Tibial nerve (tissue), 4 donors: ENCODE measurements at regions not wholly inside any gene's neighbourhood (a gene's known extent, or its start where the extent isn't known, plus 50 kb on each side); places are given as distances from the start of the nearest gene placed in this dataset.

Experiments
- DNase-seq, 2 donors: peaks; one replicate each; pipeline ENCODE4 v3.0.0-alpha.2; 2019; ENCODE audit warnings: low spot score in 2 of 2
- H3K27ac ChIP-seq, 4 donors: fragments of 200-600 bp; sonication (generic) in 3 of 4; one replicate each; pipeline ENCODE4 v1.5.1; 2017 to 2019; ENCODE audit warnings: mild to moderate bottlenecking in 1 of 4
- H3K27me3 ChIP-seq, 2 donors: fragments of 200-600 bp; sonication (generic) in 1 of 2; one replicate each; pipeline versions ENCODE4 v1.5.1 to v1.6.0; 2017 to 2019
- H3K36me3 ChIP-seq, 3 donors: fragments of 200-600 bp; sonication (generic); one replicate each; pipeline ENCODE4 v1.5.1; 2018 to 2019
- H3K4me1 ChIP-seq, 4 donors: fragments of 200-600 bp; sonication (generic) in 3 of 4; one replicate each; pipeline ENCODE4 v1.5.1; 2017 to 2019
- H3K4me3 ChIP-seq, 4 donors: fragments of 200-600 bp; sonication (generic) in 3 of 4; one replicate each; pipeline ENCODE4 v1.5.1; 2017 to 2019; ENCODE audit warnings: mild to moderate bottlenecking in 1 of 4, moderate library complexity in 1 of 4
- H3K9me3 ChIP-seq, 4 donors: fragments of 200-600 bp; sonication (generic) in 3 of 4; one replicate each; pipeline ENCODE4 v1.5.1; 2017 to 2019
- EP300 ChIP-seq, 2 donors: sonication (generic); formaldehyde crosslinking; IDR thresholded peaks; one replicate each; pipeline ENCODE4 v1.6.1; 2017; ENCODE audit warnings: antibody characterized with exemption in 2 of 2, mild to moderate bottlenecking in 1 of 2
- POLR2A ChIP-seq, 2 donors: fragments of 450-650 bp; IDR thresholded peaks; one replicate each; pipeline ENCODE4 v1.6.1; 2017; ENCODE audit warnings: antibody characterized with exemption in 2 of 2, mild to moderate bottlenecking in 2 of 2, moderate library complexity in 2 of 2
- WGBS, 2 donors: methylation state at CpG; one replicate each; pipeline ENCODE4 v1.1.5; 2018; 5-methylcytosine and 5-hydroxymethylcytosine counted together
- TF ChIP-seq, protein P1 (sequence below), 5 experiments: fragments of 200-600 bp in 3 of 5; fragments of 450-650 bp in 2 of 5; sonication (generic) in 3 of 5; IDR thresholded peaks; one replicate each; pipeline ENCODE4 v1.5.1; 2016 to 2019; ENCODE audit warnings: antibody characterized with exemption in 5 of 5, mild to moderate bottlenecking in 3 of 5, moderate library complexity in 2 of 5

GRCh38 chr2:111704246-111704645, 179.7 kb downstream of the ANAPC1 start:
- H3K4me3 ChIP-seq: no peak overlapping the region
- H3K27me3 ChIP-seq: no peaks in the 10 kb centered on the region
- no peak for TF ChIP-seq EP300 (IDR thresholded peaks at IDR 0.05)
- TF ChIP-seq, protein P1, sequence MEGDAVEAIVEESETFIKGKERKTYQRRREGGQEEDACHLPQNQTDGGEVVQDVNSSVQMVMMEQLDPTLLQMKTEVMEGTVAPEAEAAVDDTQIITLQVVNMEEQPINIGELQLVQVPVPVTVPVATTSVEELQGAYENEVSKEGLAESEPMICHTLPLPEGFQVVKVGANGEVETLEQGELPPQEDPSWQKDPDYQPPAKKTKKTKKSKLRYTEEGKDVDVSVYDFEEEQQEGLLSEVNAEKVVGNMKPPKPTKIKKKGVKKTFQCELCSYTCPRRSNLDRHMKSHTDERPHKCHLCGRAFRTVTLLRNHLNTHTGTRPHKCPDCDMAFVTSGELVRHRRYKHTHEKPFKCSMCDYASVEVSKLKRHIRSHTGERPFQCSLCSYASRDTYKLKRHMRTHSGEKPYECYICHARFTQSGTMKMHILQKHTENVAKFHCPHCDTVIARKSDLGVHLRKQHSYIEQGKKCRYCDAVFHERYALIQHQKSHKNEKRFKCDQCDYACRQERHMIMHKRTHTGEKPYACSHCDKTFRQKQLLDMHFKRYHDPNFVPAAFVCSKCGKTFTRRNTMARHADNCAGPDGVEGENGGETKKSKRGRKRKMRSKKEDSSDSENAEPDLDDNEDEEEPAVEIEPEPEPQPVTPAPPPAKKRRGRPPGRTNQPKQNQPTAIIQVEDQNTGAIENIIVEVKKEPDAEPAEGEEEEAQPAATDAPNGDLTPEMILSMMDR (IDR thresholded peaks at IDR 0.05): no peak
- no peak for TF ChIP-seq POLR2A (IDR thresholded peaks at IDR 0.05)
- H3K4me1 ChIP-seq: peaks cover 0 to 31% (median 6%) of the 10 kb centered on the region in 4 donors
- no peaks in the 10 kb centered on the region for H3K9me3 ChIP-seq
- no peak for DNase-seq
- WGBS, 2 donors: 88 to 89% methylated on average over 5 to 6 of the region's 6 CpGs
- no peak overlapping the region for H3K27ac ChIP-seq
- H3K36me3 ChIP-seq: no peaks in the 10 kb centered on the region

GRCh38 chr2:111705239-111705638, 178.8 kb downstream of the ANAPC1 start:
- TF ChIP-seq POLR2A (IDR thresholded peaks at IDR 0.05) (no peak), EP300 (IDR thresholded peaks at IDR 0.05) (no peak)
- TF ChIP-seq, protein P1 (IDR thresholded peaks at IDR 0.05): no peak
- DNase-seq: no peak
- 82 to 85% methylated on average over 7 of the region's 7 CpGs for WGBS, 2 donors
- Histone ChIP-seq H3K36me3 (no peaks in the 10 kb centered on the region), H3K27me3 (no peaks in the 10 kb centered on the region), H3K4me1 (peaks cover 0 to 27% (median 6%) of the 10 kb centered on the region in 4 donors), H3K27ac (no peak overlapping the region), H3K9me3 (no peaks in the 10 kb centered on the region), H3K4me3 (no peak overlapping the region)

DNA sequence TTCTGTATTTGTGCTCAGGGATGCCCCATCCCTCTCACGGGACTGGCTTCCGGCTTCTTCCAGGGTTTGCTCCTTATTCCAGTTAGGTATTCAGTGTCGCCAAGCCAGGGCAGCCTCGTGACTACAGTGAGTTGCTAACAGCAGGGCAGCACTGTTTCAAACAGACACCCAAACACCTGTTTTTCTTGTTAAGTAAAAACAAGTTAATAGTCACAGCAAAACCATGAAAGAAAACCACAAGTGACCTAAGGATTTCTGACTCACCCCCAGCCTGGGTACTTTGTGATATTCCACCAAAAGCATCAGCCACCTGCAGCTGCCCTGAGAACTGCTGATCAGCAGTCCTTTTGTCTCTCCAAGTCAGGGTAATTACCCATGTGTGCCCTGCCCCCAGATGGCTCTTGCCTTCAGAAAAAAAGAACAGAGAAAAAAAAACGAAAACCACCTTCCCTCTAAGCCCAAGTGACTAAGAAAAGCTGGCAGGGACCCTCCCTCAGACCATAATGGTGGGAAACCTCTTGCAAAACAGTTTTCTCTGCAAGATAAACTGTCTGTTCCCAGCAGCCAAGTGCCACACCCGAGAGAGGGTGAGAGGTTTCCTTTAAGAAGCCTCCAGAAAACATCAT, 178.2 kb downstream of the ANAPC1 start:
- peak in 1 of 2 donors; percentile 30 for TF ChIP-seq EP300 (IDR thresholded peaks at IDR 0.05)
- no peak for TF ChIP-seq POLR2A (IDR thresholded peaks at IDR 0.05)
- TF ChIP-seq, protein P1 (IDR thresholded peaks at IDR 0.05): no peak
- no peak overlapping the region for H3K27ac ChIP-seq
- 61 to 68% methylated on average over 6 of the region's 6 CpGs for WGBS, 2 donors

DNA sequence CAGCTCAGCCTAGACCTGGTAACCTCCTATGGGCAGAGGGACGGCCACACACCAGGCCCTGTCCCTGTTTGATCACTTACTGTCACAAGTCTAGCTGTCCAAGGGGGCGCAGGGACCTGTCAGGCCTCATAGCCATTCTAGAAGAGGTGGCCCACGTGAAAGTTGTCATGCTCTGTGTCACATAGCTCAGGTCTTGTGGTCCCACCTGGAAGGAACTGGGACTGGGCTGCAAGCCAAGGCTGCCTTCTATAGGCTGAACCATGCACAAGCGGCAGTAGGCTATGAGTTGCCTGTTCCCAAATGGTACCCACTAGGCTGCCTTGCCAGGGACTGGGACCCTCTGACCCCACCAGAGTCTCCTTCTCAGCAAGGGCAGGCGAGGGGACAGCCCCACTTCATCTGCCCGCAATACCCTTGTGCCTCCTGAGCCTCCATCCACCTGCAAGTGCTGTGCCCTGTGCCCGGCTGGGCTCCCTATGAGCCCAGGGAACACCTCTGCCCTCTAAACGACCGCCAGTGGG, 177.5 kb downstream of the ANAPC1 start:
- Histone ChIP-seq H3K4me3 (no peak overlapping the region), H3K27me3 (no peaks in the 10 kb centered on the region), H3K9me3 (no peaks in the 10 kb centered on the region), H3K36me3 (no peaks in the 10 kb centered on the region), H3K27ac (peak overlapping the region in 1 of 4 donors; percentile 45), H3K4me1 (peaks cover 0 to 27% (median 6%) of the 10 kb centered on the region in 4 donors)
- no peak for DNase-seq
- 92 to 94% methylated on average over 8 to 9 of the region's 9 CpGs for WGBS, 2 donors
- TF ChIP-seq EP300 (IDR thresholded peaks at IDR 0.05) (no peak), POLR2A (IDR thresholded peaks at IDR 0.05) (no peak)
- TF ChIP-seq, protein P1 (IDR thresholded peaks at IDR 0.05): no peak

More for the DNA sequence above, 178.2 kb downstream of the ANAPC1 start:
- DNase-seq: no peak
- Histone ChIP-seq H3K4me3 (no peak overlapping the region), H3K36me3 (no peaks in the 10 kb centered on the region), H3K27me3 (no peaks in the 10 kb centered on the region), H3K4me1 (peaks cover 0 to 27% (median 6%) of the 10 kb centered on the region in 4 donors), H3K9me3 (no peaks in the 10 kb centered on the region)

DNA sequence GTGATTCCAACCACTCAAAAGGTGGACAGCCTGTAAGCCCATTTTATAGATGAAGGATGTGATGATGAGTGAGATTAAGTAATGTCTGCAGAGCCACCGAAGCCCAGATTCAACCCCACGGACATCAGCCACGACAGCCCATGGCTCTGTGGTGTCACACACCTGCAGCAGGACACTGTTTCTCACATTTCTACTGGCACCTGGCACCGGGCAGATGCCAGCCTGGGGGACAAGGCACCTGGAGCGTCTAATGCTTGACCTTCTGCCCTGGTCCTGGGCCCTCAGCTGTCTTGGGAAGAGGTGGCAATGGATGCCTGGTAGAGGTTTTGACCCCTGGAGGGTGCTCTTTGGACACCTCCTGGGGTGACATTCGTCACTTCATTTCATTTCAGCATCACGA, 176.3 kb downstream of the ANAPC1 start:
- no peak overlapping the region for H3K27ac ChIP-seq
- H3K27me3 ChIP-seq: no peaks in the 10 kb centered on the region
- no peak overlapping the region for H3K4me3 ChIP-seq
- WGBS, 2 donors: 90 to 94% methylated on average over 5 to 7 of the region's 7 CpGs
- no peak for DNase-seq
- TF ChIP-seq EP300 (IDR thresholded peaks at IDR 0.05) (no peak), POLR2A (IDR thresholded peaks at IDR 0.05) (no peak)
- TF ChIP-seq, protein P1 (IDR thresholded peaks at IDR 0.05): no peak
- peaks cover 0 to 17% (median 0%) of the 10 kb centered on the region in 4 donors for H3K4me1 ChIP-seq
- no peaks in the 10 kb centered on the region for H3K36me3 ChIP-seq
- no peaks in the 10 kb centered on the region for H3K9me3 ChIP-seq
